ENCODE measurements at regions not wholly inside any gene's neighbourhood (a gene's known extent, or its start where the extent isn't known, plus 50 kb on each side); places are given as distances from the start of the nearest gene placed in this dataset.

DNA sequence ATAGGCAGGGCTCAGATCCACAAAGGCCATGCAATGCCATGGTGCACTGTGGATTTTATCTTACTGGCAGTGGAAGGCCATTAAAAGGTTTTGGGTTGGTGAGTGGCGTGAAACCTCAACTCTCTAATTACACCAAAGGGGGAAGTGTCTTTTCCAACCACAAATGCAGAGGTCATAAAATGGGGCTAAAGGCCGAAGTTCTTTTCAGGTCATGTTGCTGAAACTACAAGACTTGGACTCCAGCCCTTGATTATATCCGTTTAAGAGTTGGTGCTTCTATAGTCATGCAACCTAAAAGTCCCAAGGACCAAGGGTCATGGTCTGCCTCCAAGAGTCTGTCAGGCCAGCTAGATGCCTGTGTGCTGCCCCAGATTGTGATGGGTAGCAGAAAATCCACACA lies 434.3 kb downstream of the RAB38 start:
- TF ChIP-seq, protein P1, sequence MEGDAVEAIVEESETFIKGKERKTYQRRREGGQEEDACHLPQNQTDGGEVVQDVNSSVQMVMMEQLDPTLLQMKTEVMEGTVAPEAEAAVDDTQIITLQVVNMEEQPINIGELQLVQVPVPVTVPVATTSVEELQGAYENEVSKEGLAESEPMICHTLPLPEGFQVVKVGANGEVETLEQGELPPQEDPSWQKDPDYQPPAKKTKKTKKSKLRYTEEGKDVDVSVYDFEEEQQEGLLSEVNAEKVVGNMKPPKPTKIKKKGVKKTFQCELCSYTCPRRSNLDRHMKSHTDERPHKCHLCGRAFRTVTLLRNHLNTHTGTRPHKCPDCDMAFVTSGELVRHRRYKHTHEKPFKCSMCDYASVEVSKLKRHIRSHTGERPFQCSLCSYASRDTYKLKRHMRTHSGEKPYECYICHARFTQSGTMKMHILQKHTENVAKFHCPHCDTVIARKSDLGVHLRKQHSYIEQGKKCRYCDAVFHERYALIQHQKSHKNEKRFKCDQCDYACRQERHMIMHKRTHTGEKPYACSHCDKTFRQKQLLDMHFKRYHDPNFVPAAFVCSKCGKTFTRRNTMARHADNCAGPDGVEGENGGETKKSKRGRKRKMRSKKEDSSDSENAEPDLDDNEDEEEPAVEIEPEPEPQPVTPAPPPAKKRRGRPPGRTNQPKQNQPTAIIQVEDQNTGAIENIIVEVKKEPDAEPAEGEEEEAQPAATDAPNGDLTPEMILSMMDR (IDR thresholded peaks at IDR 0.05), result no peak

DNA sequence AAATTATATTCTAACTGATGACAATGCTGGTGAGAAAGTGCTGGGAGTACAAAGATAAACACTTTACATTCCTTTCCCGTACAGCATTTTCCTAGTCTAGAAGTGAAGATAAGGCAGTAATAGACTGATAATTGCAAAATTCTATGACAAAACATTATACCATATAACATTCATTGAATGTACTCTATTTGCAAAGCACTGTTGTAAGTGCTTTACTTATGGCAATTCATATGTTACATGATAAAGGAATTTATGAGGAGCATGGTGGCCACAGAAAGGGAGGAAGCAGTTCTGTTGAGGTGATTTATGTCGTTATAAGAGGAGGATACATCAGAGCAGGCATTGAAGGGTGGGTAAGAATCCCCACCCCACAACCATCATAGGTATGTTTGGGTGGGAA lies 434.8 kb downstream of the RAB38 start:
- TF ChIP-seq, protein P1 (IDR thresholded peaks at IDR 0.05), result no peak

DNA sequence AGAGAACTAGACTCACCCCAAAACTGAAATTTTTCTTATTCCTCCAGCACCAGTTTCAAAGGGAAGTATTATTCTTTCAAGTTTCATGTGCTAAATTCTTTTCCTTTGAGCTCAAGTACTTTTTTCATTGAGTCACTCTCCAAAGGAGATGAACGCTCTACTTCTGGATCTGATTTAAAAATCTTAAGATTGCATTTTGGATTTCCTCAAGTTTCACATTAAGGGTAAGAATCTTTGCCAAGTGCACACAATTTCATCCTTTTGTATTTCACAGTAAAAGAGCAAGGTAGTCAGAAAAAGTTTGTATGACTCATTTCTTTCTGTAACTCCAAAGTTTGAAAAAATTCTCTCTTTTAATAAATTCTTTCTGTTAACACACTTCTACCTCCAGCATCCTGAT lies 435.5 kb downstream of the RAB38 start:
- TF ChIP-seq, protein P1 (IDR thresholded peaks at IDR 0.05), result no peak

DNA sequence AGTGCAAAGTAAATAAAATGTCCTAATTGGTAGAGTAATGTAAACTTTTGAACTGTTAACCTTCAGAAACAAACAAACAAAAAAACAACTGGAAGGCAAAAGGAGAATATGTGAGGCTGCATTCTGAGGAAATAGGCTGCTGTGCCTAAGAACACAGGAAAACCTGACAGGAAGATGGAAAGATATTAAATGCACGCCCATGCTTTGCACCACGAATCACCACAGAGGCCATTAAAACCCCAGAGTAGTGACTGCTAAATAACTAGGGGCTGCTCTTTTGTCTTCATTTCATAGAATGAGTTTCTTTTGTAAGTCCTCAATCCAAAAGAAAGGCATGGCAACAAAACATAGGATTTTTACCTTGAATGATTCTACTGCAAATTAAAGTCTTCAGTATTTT lies 436.0 kb downstream of the RAB38 start:
- TF ChIP-seq, protein P1 (IDR thresholded peaks at IDR 0.05), result no peak

DNA sequence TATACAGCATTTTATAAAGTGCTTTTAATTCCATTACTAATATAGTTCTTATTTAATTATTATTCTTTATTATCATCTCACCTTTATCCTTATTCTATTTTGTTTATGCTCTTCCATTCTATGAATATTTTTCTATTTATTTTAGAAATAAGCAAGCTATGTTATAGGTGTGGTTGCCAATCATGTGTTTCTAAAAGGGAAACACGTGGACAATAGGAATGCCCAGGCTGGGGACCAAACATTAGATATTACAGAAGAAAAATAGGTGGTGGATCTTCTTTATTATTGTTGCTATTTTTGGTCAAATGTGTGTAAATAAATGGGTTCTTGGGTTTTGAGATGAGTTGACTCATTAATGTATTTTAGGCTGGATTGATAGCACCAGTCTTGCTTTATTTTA lies 438.3 kb downstream of the RAB38 start:
- TF ChIP-seq, protein P1 (IDR thresholded peaks at IDR 0.05), result no peak

DNA sequence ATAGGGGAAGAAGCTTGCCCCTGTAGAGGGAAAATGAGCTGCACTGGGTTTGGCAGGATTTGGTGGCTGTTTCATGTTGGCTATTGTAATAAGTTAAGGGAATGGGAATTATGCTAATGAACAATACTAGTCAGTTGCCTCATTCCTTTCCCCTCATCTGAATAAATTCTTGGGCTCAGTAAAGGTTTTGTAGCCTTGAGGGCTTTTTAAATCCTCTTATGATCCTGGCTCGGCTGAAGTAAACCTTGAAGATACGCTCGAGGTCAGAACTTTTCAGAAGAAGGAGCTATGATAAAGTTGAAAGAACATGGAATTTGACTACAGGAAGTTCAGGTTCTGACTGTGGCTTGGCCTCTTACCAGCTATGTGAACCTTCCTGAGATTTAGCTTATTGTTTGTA lies 448.7 kb downstream of the RAB38 start:
- TF ChIP-seq, protein P1 (IDR thresholded peaks at IDR 0.05), result no peak

DNA sequence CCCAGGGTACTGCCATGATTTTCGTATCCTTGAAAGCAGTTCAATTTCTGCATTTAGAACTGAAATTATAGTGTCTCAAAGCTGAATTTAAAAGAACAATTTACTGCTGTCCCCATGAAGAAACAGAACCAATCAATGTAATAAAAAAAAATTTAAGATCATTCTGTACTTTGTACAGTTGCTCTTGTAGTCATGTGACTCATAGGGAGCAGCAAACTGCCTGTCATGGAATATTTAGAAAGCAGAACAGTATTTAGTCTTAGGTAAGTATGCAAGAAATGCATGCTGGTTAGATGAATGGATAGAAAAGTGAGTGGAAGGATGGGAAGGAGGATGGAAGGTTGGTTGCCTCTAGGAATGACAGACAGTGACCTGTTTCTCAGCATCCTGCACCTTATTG lies 450.9 kb downstream of the RAB38 start:
- TF ChIP-seq, protein P1 (IDR thresholded peaks at IDR 0.05), result no peak

Data from LNCAP (cell line).